Body of pancreas (tissue), 4 donors: ENCODE measurements at regions not wholly inside any gene's neighbourhood (a gene's known extent, or its start where the extent isn't known, plus 50 kb on each side); places are given as distances from the start of the nearest gene placed in this dataset.

Experiments
- CTCF ChIP-seq, 7 experiments: fragments of 450-650 bp in 4 of 7; fragments of 200-600 bp in 3 of 7; sonication (generic) in 3 of 7; IDR thresholded peaks; one replicate each; pipeline ENCODE4 v1.5.1; 2016 to 2019; ENCODE audit warnings: antibody characterized with exemption in 7 of 7
- POLR2A ChIP-seq, 3 donors: fragments of 450-650 bp; IDR thresholded peaks; one replicate each; pipeline ENCODE4 v1.6.1; 2016; ENCODE audit warnings: antibody characterized with exemption in 3 of 3, mild to moderate bottlenecking in 2 of 3

- TF ChIP-seq CTCF (IDR thresholded peaks at IDR 0.05) (no peak), POLR2A (IDR thresholded peaks at IDR 0.05) (no peak)
Observed at GRCh38 chr13:97852181-97852874, 101.1 kb upstream of the IPO5 start.
